ENCODE measurements at regions not wholly inside any gene's neighbourhood (a gene's known extent, or its start where the extent isn't known, plus 50 kb on each side); places are given as distances from the start of the nearest gene placed in this dataset.

- Histone ChIP-seq H3K9me2 (replicated peaks; ENCODE audit: low read depth, low read length) (no peaks in the 10 kb centered on the region), H3K36me3 (ENCODE audit: insufficient read depth, low read length) (no peaks in the 10 kb centered on the region), H3K27me3 (ENCODE audit: insufficient read depth, low read length, poor library complexity, severe bottlenecking) (no peaks in the 10 kb centered on the region), H3K9ac (ENCODE audit: low read depth, low read length, poor library complexity, severe bottlenecking) (no peak overlapping the region), H4K20me1 (ENCODE audit: insufficient read depth, low read length, poor library complexity, severe bottlenecking) (no peaks in the 10 kb centered on the region), H3K4me2 (ENCODE audit: low read depth, low read length, poor library complexity, severe bottlenecking) (no peak overlapping the region), H3K9me3 (ENCODE audit: insufficient read depth, low read depth, low read length) (no peaks in the 10 kb centered on the region), H2AFZ (ENCODE audit: low read length) (no peak overlapping the region), H3K4me3 (ENCODE audit: low read length, poor library complexity, severe bottlenecking) (no peak overlapping the region), H3K79me2 (ENCODE audit: insufficient read depth, low read length) (no peaks in the 10 kb centered on the region), H3F3A (ENCODE audit: low read depth) (no peaks in the 10 kb centered on the region), H3K4me1 (ENCODE audit: insufficient read depth, low read length, poor library complexity, severe bottlenecking) (no peaks in the 10 kb centered on the region)
- no peak for TF ChIP-seq EZH2phosphoT487 (IDR thresholded peaks at IDR 0.05; ENCODE audit: borderline replicate concordance)
- TF ChIP-seq, protein P1, sequence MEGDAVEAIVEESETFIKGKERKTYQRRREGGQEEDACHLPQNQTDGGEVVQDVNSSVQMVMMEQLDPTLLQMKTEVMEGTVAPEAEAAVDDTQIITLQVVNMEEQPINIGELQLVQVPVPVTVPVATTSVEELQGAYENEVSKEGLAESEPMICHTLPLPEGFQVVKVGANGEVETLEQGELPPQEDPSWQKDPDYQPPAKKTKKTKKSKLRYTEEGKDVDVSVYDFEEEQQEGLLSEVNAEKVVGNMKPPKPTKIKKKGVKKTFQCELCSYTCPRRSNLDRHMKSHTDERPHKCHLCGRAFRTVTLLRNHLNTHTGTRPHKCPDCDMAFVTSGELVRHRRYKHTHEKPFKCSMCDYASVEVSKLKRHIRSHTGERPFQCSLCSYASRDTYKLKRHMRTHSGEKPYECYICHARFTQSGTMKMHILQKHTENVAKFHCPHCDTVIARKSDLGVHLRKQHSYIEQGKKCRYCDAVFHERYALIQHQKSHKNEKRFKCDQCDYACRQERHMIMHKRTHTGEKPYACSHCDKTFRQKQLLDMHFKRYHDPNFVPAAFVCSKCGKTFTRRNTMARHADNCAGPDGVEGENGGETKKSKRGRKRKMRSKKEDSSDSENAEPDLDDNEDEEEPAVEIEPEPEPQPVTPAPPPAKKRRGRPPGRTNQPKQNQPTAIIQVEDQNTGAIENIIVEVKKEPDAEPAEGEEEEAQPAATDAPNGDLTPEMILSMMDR (conservative IDR thresholded peaks at IDR 0.05; ENCODE audit: low read length): no peak
Measured at GRCh38 chr3:67289626-67290025, 291.5 kb downstream of the KBTBD8 start.

DNA sequence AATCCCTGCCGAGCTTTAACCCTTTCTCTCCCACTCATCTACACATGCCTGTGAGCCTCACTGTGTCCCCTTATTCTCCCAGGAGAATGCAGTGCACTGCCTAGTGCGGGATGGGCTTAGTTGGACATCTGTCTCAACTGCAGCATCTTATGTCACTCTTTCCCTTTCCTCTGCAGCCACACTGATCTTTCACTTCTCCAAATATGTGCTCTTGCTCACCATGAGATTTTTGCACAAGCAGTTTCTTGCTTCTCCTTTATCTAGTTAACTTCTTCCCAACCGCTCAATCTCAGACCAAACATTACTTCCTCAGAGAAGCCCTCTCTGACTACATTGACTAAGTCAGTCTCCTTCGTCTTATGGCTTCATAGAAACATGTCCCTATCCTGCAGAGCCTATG, 292.3 kb downstream of the KBTBD8 start:
- no peaks in the 10 kb centered on the region for H3K9me2 ChIP-seq (replicated peaks; ENCODE audit: low read depth, low read length)
- no peaks in the 10 kb centered on the region for H3K79me2 ChIP-seq (ENCODE audit: insufficient read depth, low read length)
- H3K4me1 ChIP-seq (ENCODE audit: insufficient read depth, low read length, poor library complexity, severe bottlenecking): no peaks in the 10 kb centered on the region
- H3K9ac ChIP-seq (ENCODE audit: low read depth, low read length, poor library complexity, severe bottlenecking): no peak overlapping the region
- no peak for TF ChIP-seq EZH2phosphoT487 (IDR thresholded peaks at IDR 0.05; ENCODE audit: borderline replicate concordance)
- TF ChIP-seq, protein P1 (conservative IDR thresholded peaks at IDR 0.05; ENCODE audit: low read length): no peak
- H4K20me1 ChIP-seq (ENCODE audit: insufficient read depth, low read length, poor library complexity, severe bottlenecking): no peaks in the 10 kb centered on the region
- no peaks in the 10 kb centered on the region for H3F3A ChIP-seq (ENCODE audit: low read depth)
- no peaks in the 10 kb centered on the region for H3K27me3 ChIP-seq (ENCODE audit: insufficient read depth, low read length, poor library complexity, severe bottlenecking)
- H3K9me3 ChIP-seq (ENCODE audit: insufficient read depth, low read depth, low read length): no peaks in the 10 kb centered on the region
- H3K4me3 ChIP-seq (ENCODE audit: low read length, poor library complexity, severe bottlenecking): no peak overlapping the region
- H3K36me3 ChIP-seq (ENCODE audit: insufficient read depth, low read length): no peaks in the 10 kb centered on the region
- no peak overlapping the region for H3K4me2 ChIP-seq (ENCODE audit: low read depth, low read length, poor library complexity, severe bottlenecking)
- H2AFZ ChIP-seq (ENCODE audit: low read length): no peak overlapping the region

DNA sequence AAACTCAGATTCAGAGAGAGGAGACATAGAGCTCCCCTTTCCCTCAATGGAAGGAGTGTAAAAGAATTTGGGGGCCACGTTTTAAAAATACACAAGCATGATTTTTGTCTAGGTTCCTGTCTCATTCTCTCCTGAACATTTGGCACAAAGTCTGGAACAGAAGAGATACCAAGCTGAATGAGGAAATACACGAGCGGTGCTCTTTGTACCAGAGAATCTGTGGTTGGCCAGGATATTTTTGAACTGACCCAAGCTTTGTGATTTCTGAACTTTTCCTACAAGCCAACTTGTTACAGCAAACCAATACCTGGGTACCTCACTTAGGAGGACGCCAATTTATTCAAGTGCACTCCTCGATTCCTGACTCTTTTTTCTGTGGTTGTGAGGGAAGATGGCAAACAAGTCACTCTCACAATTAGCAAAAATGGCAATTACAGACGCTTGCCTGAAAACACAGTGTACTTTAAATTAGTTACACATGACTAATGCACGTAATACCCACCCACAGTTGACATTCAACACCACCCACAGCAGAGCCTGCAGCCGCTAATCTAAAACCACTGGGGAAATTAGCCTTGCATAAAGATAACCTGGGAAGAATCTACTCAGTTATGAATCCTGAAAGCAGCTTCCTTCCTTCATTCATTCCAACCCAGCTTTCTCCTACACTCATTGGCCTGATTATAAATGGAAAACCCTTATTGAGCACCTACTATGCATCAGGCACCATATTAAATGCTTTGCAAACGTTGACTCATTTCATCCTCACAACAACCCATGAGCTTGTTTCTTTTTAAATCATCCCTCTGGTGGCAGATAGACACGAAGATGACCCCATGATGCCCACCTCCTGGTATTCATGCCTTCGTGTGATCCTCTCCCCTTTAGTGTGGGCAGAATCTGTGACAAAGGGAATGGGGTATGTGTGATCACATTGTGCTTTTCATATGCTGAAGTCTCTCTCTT, 293.5 kb downstream of the KBTBD8 start:
- Histone ChIP-seq H3K4me1 (ENCODE audit: insufficient read depth, low read length, poor library complexity, severe bottlenecking) (no peaks in the 10 kb centered on the region), H3K4me2 (ENCODE audit: low read depth, low read length, poor library complexity, severe bottlenecking) (no peak overlapping the region), H3K9me2 (replicated peaks; ENCODE audit: low read depth, low read length) (no peaks in the 10 kb centered on the region), H2AFZ (ENCODE audit: low read length) (no peak overlapping the region), H3F3A (ENCODE audit: low read depth) (no peaks in the 10 kb centered on the region), H3K4me3 (ENCODE audit: low read length, poor library complexity, severe bottlenecking) (no peak overlapping the region), H3K27me3 (ENCODE audit: insufficient read depth, low read length, poor library complexity, severe bottlenecking) (no peaks in the 10 kb centered on the region), H4K20me1 (ENCODE audit: insufficient read depth, low read length, poor library complexity, severe bottlenecking) (no peaks in the 10 kb centered on the region), H3K9ac (ENCODE audit: low read depth, low read length, poor library complexity, severe bottlenecking) (no peak overlapping the region), H3K36me3 (ENCODE audit: insufficient read depth, low read length) (no peaks in the 10 kb centered on the region), H3K79me2 (ENCODE audit: insufficient read depth, low read length) (no peaks in the 10 kb centered on the region), H3K9me3 (ENCODE audit: insufficient read depth, low read depth, low read length) (no peaks in the 10 kb centered on the region)
- no peak for TF ChIP-seq EZH2phosphoT487 (IDR thresholded peaks at IDR 0.05; ENCODE audit: borderline replicate concordance)
- TF ChIP-seq, protein P1 (conservative IDR thresholded peaks at IDR 0.05; ENCODE audit: low read length): no peak
